SK-N-SH (cell line): ENCODE measurements at regions not wholly inside any gene's neighbourhood (a gene's known extent, or its start where the extent isn't known, plus 50 kb on each side); places are given as distances from the start of the nearest gene placed in this dataset.

Experiments used
- CTCF ChIA-PET: fragments of 300-600, 350-600 bp; formaldehyde crosslinking; extraction: SDS; loops from one replicate; lab custom pipeline; 2021; lab: Yijun Ruan, JAX
- POLR2A ChIA-PET: fragments of 350-600 bp; sonication (Branson Sonifier 250); formaldehyde crosslinking; extraction: SDS; loops from one replicate; lab custom pipeline; 2020; ENCODE audit warnings: antibody characterized with exemption, inconsistent platforms; lab: Yijun Ruan, JAX
- DNase-seq: peaks from one replicate; pipeline ENCODE4 v3.0.0; 2012
- H2AFZ ChIP-seq: fragments of 200-600 bp; sonication (generic); 2 replicates; pipeline ENCODE4 v1.8.1; 2016; ENCODE audit warnings: antibody characterized with exemption, mild to moderate bottlenecking, low read depth
- H3F3A ChIP-seq: fragments of 200-600 bp; sonication (generic); replicated peaks from 2 replicates; pipeline ENCODE3; 2016; ENCODE audit warnings: antibody characterized with exemption, mild to moderate bottlenecking; ENCODE audit not compliant: insufficient read depth
- H3K27ac ChIP-seq, 2 experiments: fragments of 200-500 bp in 1 of 2; fragments of 200-600 bp in 1 of 2; sonication (Bioruptor generic) in 1 of 2; sonication (generic), shearing (Covaris generic) in 1 of 2; 2 replicates each; pipeline versions ENCODE4 v1.5.1 to v1.6.1; 2014 to 2016; ENCODE audit warnings: low read depth in 2 of 2, inconsistent platforms in 1 of 2, low read length in 1 of 2, mild to moderate bottlenecking in 1 of 2, mixed read lengths in 1 of 2
- H3K27me3 ChIP-seq: fragments of 200-600 bp; sonication (generic), shearing (Covaris generic); 2 replicates; pipeline ENCODE4 v1.6.1; 2016; ENCODE audit warnings: mixed run types; ENCODE audit not compliant: insufficient read depth
- H3K36me3 ChIP-seq, 2 experiments: fragments of 200-500 bp in 1 of 2; fragments of 200-600 bp in 1 of 2; sonication (Bioruptor generic) in 1 of 2; sonication (generic) in 1 of 2; replicated peaks in 1 of 2; 2 replicates each; pipeline versions ENCODE3 to v1.5.1; 2014 to 2016; ENCODE audit warnings: low read length in 1 of 2, mild to moderate bottlenecking in 1 of 2; ENCODE audit not compliant: insufficient read depth in 2 of 2, control insufficient read depth in 1 of 2
- H3K4me1 ChIP-seq, 2 experiments: fragments of 200-500 bp in 1 of 2; fragments of 200-600 bp in 1 of 2; sonication (Bioruptor generic) in 1 of 2; sonication (generic), shearing (Covaris generic) in 1 of 2; 2 replicates each; pipeline versions ENCODE4 v1.5.1 to v1.6.1; 2014 to 2016; ENCODE audit warnings: low read depth in 1 of 2, low read length in 1 of 2, mixed run types in 1 of 2; ENCODE audit not compliant: insufficient read depth in 2 of 2, control insufficient read depth in 1 of 2
- H3K4me2 ChIP-seq: fragments of 200-600 bp; sonication (generic), shearing (Covaris generic); 2 replicates; pipeline ENCODE4 v1.6.1; 2017; ENCODE audit warnings: mixed run types
- H3K4me3 ChIP-seq, 2 experiments: fragments of 200-500 bp in 1 of 2; fragments of 200-600 bp in 1 of 2; sonication (Bioruptor generic) in 1 of 2; sonication (generic), shearing (Covaris generic) in 1 of 2; 2 replicates each; pipeline versions ENCODE4 v1.5.1 to v1.8.1; 2014 to 2016; ENCODE audit warnings: low read depth in 2 of 2, inconsistent platforms in 1 of 2, low read length in 1 of 2, mild to moderate bottlenecking in 1 of 2, mixed read lengths in 1 of 2, moderate library complexity in 1 of 2
- H3K79me2 ChIP-seq: fragments of 200-600 bp; sonication (generic); 2 replicates; pipeline ENCODE4 v1.8.1; 2017; ENCODE audit warnings: mild to moderate bottlenecking; ENCODE audit not compliant: insufficient read depth
- H3K9ac ChIP-seq: fragments of 200-600 bp; sonication (generic); 2 replicates; pipeline ENCODE4 v1.6.1; 2017; ENCODE audit warnings: mixed run types
- H3K9me2 ChIP-seq: fragments of 200-600 bp; sonication (generic); 2 replicates; pipeline ENCODE4 v1.6.1; 2017; ENCODE audit warnings: mixed run types
- H3K9me3 ChIP-seq: fragments of 200-600 bp; sonication (generic); 2 replicates; pipeline ENCODE4 v1.6.1; 2017; ENCODE audit warnings: mixed run types, mild to moderate bottlenecking, moderate library complexity
- H4K20me1 ChIP-seq: fragments of 200-600 bp; sonication (generic); 2 replicates; pipeline ENCODE4 v1.6.1; 2017; ENCODE audit warnings: mild to moderate bottlenecking, mixed run types; ENCODE audit not compliant: insufficient read depth
- CHD2 ChIP-seq: fragments of 150-350 bp; IDR thresholded peaks from 2 replicates; pipeline ENCODE4 v1.6.1; 2018; ENCODE audit warnings: low read length; ENCODE audit not compliant: partially characterized antibody
- EZH2phosphoT487 ChIP-seq: fragments of 200-600 bp; sonication (generic); IDR thresholded peaks from 2 replicates; pipeline ENCODE4 v1.6.1; 2017; ENCODE audit warnings: low read depth, mixed run types, mild to moderate bottlenecking, antibody characterized with exemption, moderate library complexity, borderline replicate concordance
- FOSL2 ChIP-seq: IDR thresholded peaks from 2 replicates; pipeline ENCODE4 v1.4.0; 2012; ENCODE audit warnings: low read depth, mild to moderate bottlenecking, moderate library complexity, borderline replicate concordance
- FOXJ3 ChIP-seq: sonication (generic); formaldehyde crosslinking; IDR thresholded peaks from 2 replicates; pipeline ENCODE4 v1.5.1; 2020; ENCODE audit warnings: mild to moderate bottlenecking, missing genetic modification reagents
- FOXM1 ChIP-seq: IDR thresholded peaks from 2 replicates; pipeline ENCODE4 v1.4.0; 2012; ENCODE audit warnings: low read depth, mild to moderate bottlenecking
- GATA2 ChIP-seq: sonication (generic); formaldehyde crosslinking; IDR thresholded peaks from 2 replicates; pipeline ENCODE4 v1.5.0; 2020; ENCODE audit warnings: mild to moderate bottlenecking, missing genetic modification reagents
- MXI1 ChIP-seq: IDR thresholded peaks from 2 replicates; pipeline ENCODE4 v1.6.1; 2012; ENCODE audit warnings: mild to moderate bottlenecking, low read depth, low read length, improper control_type of control experiment
- NRF1 ChIP-seq: IDR thresholded peaks from 2 replicates; pipeline ENCODE4 v1.6.1; 2012; ENCODE audit warnings: low read depth, mild to moderate bottlenecking, low read length
- POLR2AphosphoS5 ChIP-seq: IDR thresholded peaks from 2 replicates; pipeline ENCODE4 v1.6.1; 2012; ENCODE audit warnings: low read depth, low read length
- RAD21 ChIP-seq: IDR thresholded peaks from 2 replicates; pipeline ENCODE4 v1.6.1; 2012; ENCODE audit warnings: mild to moderate bottlenecking, low read length
- RCOR1 ChIP-seq: fragments of 150-350 bp; IDR thresholded peaks from 2 replicates; pipeline ENCODE4 v1.6.1; 2017; ENCODE audit warnings: antibody characterized with exemption, low read length
- REST ChIP-seq: IDR thresholded peaks from 2 replicates; pipeline ENCODE4 v1.6.1; 2012; ENCODE audit warnings: mild to moderate bottlenecking, low read depth, low read length, moderate library complexity
- RFX5 ChIP-seq: IDR thresholded peaks from 2 replicates; pipeline ENCODE4 v1.6.1; 2012; ENCODE audit warnings: mild to moderate bottlenecking, improper control_type of control experiment, low read length
- RXRA ChIP-seq: IDR thresholded peaks from 2 replicates; pipeline ENCODE4 v1.4.0; 2012; ENCODE audit warnings: low read depth, mild to moderate bottlenecking, borderline replicate concordance
- SMC3 ChIP-seq: IDR thresholded peaks from 2 replicates; pipeline ENCODE4 v1.6.1; 2012; ENCODE audit warnings: low read depth, low read length, improper control_type of control experiment
- TAF1 ChIP-seq: IDR thresholded peaks from 2 replicates; pipeline ENCODE4 v1.6.1; 2012; ENCODE audit warnings: low read depth, mild to moderate bottlenecking, low read length, moderate library complexity, borderline replicate concordance
- TCF12 ChIP-seq: IDR thresholded peaks from 2 replicates; pipeline ENCODE4 v1.4.0; 2012
- WGBS: methylation state at CpG from one replicate; pipeline ENCODE4 v1.1.6; 2017; ENCODE audit warnings: low lambda C conversion rate; 5-methylcytosine and 5-hydroxymethylcytosine counted together
- TF ChIP-seq, protein P1 (sequence below): IDR thresholded peaks from 2 replicates; pipeline ENCODE4 v1.4.0; 2012; ENCODE audit warnings: low read depth
- TF ChIP-seq, protein P2 (sequence below): IDR thresholded peaks from 2 replicates; pipeline ENCODE4; 2012

DNA sequence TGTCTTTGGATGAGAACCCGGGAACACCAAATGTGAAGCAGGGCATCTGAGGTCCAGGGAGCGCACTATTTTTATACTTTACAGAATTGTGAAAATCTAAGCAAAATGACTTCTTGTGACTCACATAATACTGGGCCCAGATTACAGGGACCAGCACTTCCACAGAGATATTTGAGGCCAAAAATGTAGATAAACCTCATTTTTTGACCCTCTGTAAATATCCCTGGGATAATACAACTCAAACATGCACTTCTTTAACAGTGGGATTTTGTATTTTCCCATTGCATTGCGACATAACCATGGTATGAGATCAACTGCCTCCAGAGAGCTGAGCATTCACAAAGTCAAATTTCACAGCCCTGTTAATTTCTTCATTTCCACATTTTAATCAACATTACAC, 289.4 kb upstream of the ADGRL4 start:
- WGBS, result 86% methylated on average over 3 of the region's 3 CpGs
- TF ChIP-seq MXI1 (no peak), RCOR1 (no peak), FOSL2 (no peak), SMC3 (no peak), NRF1 (no peak), RXRA (no peak), FOXM1 (no peak), GATA2 (no peak), REST (no peak), RFX5 (no peak), CHD2 (no peak), TCF12 (no peak)
- TF ChIP-seq, protein P1, sequence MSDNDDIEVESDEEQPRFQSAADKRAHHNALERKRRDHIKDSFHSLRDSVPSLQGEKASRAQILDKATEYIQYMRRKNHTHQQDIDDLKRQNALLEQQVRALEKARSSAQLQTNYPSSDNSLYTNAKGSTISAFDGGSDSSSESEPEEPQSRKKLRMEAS, result no peak
- H3K9ac ChIP-seq, result no peak overlapping the region
- no peaks in the 10 kb centered on the region for H3K4me1 ChIP-seq
- CTCF ChIA-PET, result no interaction called here
- H3F3A ChIP-seq, result peaks cover 5% of the 10 kb centered on the region
- H4K20me1 ChIP-seq, result no peaks in the 10 kb centered on the region
- DNase-seq, result no peak
- no peak overlapping the region for H3K4me3 ChIP-seq
- H3K4me2 ChIP-seq, result no peak overlapping the region
- H3K27me3 ChIP-seq, result no peaks in the 10 kb centered on the region
- POLR2A ChIA-PET, result no interaction called here
- H3K27ac ChIP-seq, result no peak overlapping the region
- H2AFZ ChIP-seq, result no peak overlapping the region; the same call in 1 of the 2 replicates
- H3K9me3 ChIP-seq, result no peaks in the 10 kb centered on the region
- no peaks in the 10 kb centered on the region for H3K9me2 ChIP-seq
- H3K36me3 ChIP-seq, result no peaks in the 10 kb centered on the region
- H3K79me2 ChIP-seq, result no peaks in the 10 kb centered on the region

DNA sequence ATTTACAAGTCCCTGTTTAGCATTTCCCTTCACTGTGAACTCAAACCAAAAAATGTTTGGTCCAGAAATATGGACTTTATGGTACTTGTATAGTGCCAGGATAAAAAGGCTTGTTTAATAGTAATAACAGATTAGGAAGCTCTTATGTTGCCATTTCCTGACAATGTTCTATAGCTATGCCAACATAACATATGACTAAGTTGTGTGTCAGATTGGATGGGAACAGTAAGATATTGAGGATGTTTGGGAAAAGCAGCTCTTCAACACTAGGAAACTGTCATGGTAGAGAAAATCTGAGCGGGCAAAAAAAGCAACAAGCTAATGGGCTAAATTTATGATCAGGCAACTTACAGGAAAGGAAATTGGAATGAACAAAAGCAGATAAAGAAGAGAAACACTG, 287.1 kb upstream of the ADGRL4 start:
- no peaks in the 10 kb centered on the region for H3K4me1 ChIP-seq
- peaks cover 5% of the 10 kb centered on the region for H3F3A ChIP-seq
- H2AFZ ChIP-seq, result 0 out of 2 replicates have a peak overlapping the region, but pooled peaks have one; percentile 62
- no peak overlapping the region for H3K4me2 ChIP-seq
- WGBS, result 77% methylated on average over 1 of the region's 1 CpG
- H3K9ac ChIP-seq, result no peak overlapping the region
- H4K20me1 ChIP-seq, result no peaks in the 10 kb centered on the region
- no peaks in the 10 kb centered on the region for H3K36me3 ChIP-seq
- peak overlapping the region in 1 of 2 experiments; percentile 70; a peak in 2 of 4 replicates for H3K27ac ChIP-seq
- no peak overlapping the region for H3K4me3 ChIP-seq
- ChIA-PET POLR2A (no interaction called here), CTCF (interaction anchor here (1.2 kb wide), 1 partner anchor 18 kb away, joined by 3 read pairs; no protein-coding TSS in a partner anchor)
- no peaks in the 10 kb centered on the region for H3K9me2 ChIP-seq
- H3K9me3 ChIP-seq, result no peaks in the 10 kb centered on the region
- DNase-seq, result no peak
- H3K27me3 ChIP-seq, result no peaks in the 10 kb centered on the region
- no peaks in the 10 kb centered on the region; the same call in 1 of the 2 replicates for H3K79me2 ChIP-seq
- TF ChIP-seq RFX5, result no peak
- no peak for TF ChIP-seq TAF1
- no peak for TF ChIP-seq EZH2phosphoT487
- TF ChIP-seq, protein P2, sequence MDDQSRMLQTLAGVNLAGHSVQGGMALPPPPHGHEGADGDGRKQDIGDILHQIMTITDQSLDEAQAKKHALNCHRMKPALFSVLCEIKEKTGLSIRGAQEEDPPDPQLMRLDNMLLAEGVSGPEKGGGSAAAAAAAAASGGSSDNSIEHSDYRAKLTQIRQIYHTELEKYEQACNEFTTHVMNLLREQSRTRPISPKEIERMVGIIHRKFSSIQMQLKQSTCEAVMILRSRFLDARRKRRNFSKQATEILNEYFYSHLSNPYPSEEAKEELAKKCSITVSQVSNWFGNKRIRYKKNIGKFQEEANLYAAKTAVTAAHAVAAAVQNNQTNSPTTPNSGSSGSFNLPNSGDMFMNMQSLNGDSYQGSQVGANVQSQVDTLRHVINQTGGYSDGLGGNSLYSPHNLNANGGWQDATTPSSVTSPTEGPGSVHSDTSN, result no peak
- no peak for TF ChIP-seq FOXJ3
- no peak for TF ChIP-seq MXI1
- TF ChIP-seq RAD21, result no peak
- no peak for TF ChIP-seq REST
- TF ChIP-seq POLR2AphosphoS5, result no peak
- TF ChIP-seq FOXM1, result no peak
